ENCODE measurements at regions not wholly inside any gene's neighbourhood (a gene's known extent, or its start where the extent isn't known, plus 50 kb on each side); places are given as distances from the start of the nearest gene placed in this dataset.

DNA sequence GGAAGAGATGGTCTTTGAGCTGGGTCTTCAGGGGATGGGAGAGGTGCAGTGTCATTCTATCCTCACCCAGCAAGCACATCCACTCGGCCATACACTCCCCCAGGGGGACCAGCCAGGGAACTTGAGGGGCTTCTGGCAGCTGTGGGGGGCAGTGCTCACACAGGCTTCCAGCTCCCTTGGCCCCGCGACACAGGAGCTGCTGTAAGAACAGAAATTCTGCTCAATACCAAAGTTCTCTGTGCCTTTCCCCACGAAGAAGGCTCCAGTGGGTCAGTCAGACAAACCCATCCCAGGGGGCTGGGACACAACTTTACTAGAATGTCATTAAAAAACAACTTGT is 289.1 kb upstream of the RTL1 start:
- Histone ChIP-seq H3K27ac (no peak overlapping the region), H3K27me3 (replicated peaks; ENCODE audit: insufficient read depth) (no peaks in the 10 kb centered on the region), H3K36me3 (no peaks in the 10 kb centered on the region), H3K4me3 (no peak overlapping the region), H3K9me3 (no peaks in the 10 kb centered on the region), H3K4me1 (replicated peaks) (no peaks in the 10 kb centered on the region)
- 91% methylated on average over 4 of the region's 4 CpGs for WGBS
- TF ChIP-seq POLR2A (IDR thresholded peaks at IDR 0.05) (no peak), POLR2AphosphoS5 (IDR thresholded peaks at IDR 0.05) (no peak)
- TF ChIP-seq, protein P1, sequence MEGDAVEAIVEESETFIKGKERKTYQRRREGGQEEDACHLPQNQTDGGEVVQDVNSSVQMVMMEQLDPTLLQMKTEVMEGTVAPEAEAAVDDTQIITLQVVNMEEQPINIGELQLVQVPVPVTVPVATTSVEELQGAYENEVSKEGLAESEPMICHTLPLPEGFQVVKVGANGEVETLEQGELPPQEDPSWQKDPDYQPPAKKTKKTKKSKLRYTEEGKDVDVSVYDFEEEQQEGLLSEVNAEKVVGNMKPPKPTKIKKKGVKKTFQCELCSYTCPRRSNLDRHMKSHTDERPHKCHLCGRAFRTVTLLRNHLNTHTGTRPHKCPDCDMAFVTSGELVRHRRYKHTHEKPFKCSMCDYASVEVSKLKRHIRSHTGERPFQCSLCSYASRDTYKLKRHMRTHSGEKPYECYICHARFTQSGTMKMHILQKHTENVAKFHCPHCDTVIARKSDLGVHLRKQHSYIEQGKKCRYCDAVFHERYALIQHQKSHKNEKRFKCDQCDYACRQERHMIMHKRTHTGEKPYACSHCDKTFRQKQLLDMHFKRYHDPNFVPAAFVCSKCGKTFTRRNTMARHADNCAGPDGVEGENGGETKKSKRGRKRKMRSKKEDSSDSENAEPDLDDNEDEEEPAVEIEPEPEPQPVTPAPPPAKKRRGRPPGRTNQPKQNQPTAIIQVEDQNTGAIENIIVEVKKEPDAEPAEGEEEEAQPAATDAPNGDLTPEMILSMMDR (IDR thresholded peaks at IDR 0.05), result no peak
- DNase-seq (ENCODE audit: low spot score), result no peak
- intact Hi-C loops (cut with DNase I), result no loop called here

DNA sequence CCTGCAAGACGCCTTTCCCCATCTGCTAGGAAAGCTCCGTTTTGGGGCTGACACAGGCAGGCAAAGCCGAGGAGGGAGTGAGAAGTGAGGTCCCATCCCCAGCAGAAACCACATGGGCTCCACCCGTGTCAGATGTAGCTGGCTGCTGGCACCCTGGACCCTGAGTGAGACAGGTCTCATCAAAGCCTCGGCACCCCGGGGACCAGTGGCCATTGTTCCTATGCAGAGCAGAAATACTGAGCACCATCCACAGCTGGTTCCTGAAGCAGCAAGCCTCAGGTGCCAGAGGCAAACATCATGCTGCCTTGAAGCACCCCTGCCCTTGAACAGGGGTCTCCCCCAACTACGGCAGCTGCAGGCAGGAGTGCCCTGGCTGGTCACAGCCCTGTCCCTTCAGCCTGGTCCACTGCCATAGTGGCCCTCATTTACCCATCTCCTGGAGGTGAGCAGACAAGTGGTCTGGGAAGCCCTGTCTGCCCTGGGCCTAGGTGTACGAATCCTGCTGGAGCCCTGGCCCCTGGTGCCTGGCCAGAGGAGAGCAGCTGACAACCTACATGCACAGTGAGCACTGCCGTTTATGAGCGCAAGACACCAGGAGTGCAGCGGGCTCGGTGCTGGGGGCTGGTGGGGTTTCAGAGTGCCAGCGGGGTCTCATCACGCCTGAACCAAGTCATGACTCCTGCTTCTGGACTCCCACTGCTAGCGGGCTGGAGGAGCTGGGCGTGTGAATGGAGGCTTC is 289.8 kb upstream of the RTL1 start:
- 89% methylated on average over 16 of the region's 16 CpGs for WGBS

DNA sequence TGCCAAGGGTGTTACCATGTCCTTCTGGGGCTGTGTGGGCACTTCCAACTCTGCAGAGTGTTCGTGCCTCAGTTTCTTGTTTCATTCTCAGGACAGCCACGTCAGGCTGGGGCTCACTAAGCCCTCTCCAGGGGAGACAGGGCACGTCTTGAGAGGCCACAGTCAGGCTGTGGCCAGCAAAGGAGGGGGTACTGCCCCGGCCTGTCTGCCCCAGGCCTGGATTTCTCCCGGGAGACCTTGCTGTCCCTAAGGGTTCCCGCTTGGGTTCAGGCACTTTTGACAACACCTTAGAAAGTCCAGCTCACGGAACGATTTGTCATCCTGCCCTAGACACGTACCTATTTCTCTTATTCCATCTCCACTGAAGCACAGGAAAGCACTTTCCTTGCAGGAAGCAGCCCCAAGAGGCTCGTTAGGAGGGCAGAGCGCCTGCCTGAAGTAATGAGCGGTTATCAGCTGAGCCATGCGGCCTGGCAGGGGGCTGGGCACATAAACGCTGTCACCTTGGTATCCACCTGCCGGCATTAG is 290.4 kb upstream of the RTL1 start:
- Histone ChIP-seq H3K9me3 (no peaks in the 10 kb centered on the region), H3K36me3 (no peaks in the 10 kb centered on the region), H3K4me3 (no peak overlapping the region), H3K4me1 (replicated peaks) (no peaks in the 10 kb centered on the region), H3K27me3 (replicated peaks; ENCODE audit: insufficient read depth) (no peaks in the 10 kb centered on the region), H3K27ac (no peak overlapping the region)
- TF ChIP-seq POLR2AphosphoS5 (IDR thresholded peaks at IDR 0.05) (no peak), POLR2A (IDR thresholded peaks at IDR 0.05) (no peak)
- TF ChIP-seq, protein P1 (IDR thresholded peaks at IDR 0.05), result no peak
- intact Hi-C loops (cut with DNase I), result no loop called here
- DNase-seq (ENCODE audit: low spot score), result no peak
- 88% methylated on average over 15 of the region's 15 CpGs for WGBS

More for the DNA sequence above, 289.8 kb upstream of the RTL1 start:
- no peaks in the 10 kb centered on the region for H3K4me1 ChIP-seq (replicated peaks)
- H3K36me3 ChIP-seq, result no peaks in the 10 kb centered on the region
- DNase-seq (ENCODE audit: low spot score), result no peak
- TF ChIP-seq POLR2AphosphoS5 (IDR thresholded peaks at IDR 0.05) (no peak), POLR2A (IDR thresholded peaks at IDR 0.05) (no peak)
- TF ChIP-seq, protein P1 (IDR thresholded peaks at IDR 0.05), result no peak
- intact Hi-C loops (cut with DNase I), result no loop called here
- H3K9me3 ChIP-seq, result no peaks in the 10 kb centered on the region
- H3K4me3 ChIP-seq, result no peak overlapping the region
- no peaks in the 10 kb centered on the region for H3K27me3 ChIP-seq (replicated peaks; ENCODE audit: insufficient read depth)
- no peak overlapping the region for H3K27ac ChIP-seq

DNA sequence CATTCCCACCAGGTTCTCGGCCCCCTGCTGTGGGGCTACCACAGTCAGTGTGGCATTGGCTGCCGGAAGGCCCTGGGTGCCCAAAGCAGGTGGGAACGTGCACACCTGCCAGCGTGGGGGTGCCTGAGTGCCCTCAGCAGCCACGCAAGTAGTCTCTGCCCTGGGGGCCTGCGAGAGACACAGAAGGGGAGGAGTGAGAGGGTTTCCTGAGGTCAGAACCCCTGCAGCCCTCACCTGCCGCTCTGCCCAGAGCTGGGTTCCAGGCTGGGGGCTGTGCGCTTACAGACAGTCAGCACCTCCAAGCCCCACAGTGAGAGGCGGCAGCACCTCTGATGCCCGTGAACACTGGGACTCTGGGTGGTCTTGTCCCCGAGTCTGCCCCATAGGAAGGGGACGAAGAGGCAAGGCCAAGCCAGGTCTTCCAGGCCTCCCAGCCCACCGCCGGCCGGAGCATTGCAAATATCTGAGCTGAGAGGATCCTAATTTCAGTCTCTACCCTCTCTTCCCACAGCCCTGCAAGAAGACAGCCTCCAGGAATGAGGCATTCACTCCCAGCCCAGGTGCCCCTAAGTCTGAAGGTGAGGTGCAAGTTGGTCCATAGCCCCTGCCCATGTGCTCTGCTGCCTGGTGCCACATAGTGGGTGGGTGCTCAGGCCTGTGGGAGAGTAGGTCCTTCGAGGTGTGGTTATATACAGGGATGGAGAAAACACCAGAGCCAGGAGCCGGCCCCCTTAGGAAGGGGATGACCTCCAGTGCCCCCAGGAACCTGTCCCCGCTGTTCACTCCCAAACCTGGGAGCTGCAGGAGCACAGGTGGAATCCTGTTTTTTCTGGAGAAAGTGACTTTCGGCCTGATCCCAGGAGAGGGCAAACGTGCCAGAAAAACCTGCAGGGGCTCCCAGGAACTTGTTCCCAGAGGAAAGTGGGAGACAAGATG is 291.1 kb upstream of the RTL1 start:
- Histone ChIP-seq H3K27ac (no peak overlapping the region), H3K9me3 (no peaks in the 10 kb centered on the region), H3K27me3 (replicated peaks; ENCODE audit: insufficient read depth) (no peaks in the 10 kb centered on the region), H3K36me3 (no peaks in the 10 kb centered on the region), H3K4me3 (no peak overlapping the region), H3K4me1 (replicated peaks) (no peaks in the 10 kb centered on the region)
- DNase-seq (ENCODE audit: low spot score), result no peak
- WGBS, result 85% methylated on average over 19 of the region's 20 CpGs
- TF ChIP-seq, protein P1 (IDR thresholded peaks at IDR 0.05), result no peak
- TF ChIP-seq POLR2AphosphoS5 (IDR thresholded peaks at IDR 0.05), result no peak
- intact Hi-C loops (cut with DNase I), result no loop called here

All from prostate gland (tissue), 2 donors.